Dedifferentiated amniotic fluid mesenchymal stem cell (primary cell): ENCODE measurements at regions not wholly inside any gene's neighbourhood (a gene's known extent, or its start where the extent isn't known, plus 50 kb on each side); places are given as distances from the start of the nearest gene placed in this dataset.

ENCODE experiments used
- DNase-seq: peaks from one replicate; pipeline ENCODE4 v3.0.0-alpha.2; 2016; ENCODE audit errors: extremely low spot score

- DNase-seq = no peak
These were observed 62.7 kb upstream of the MAPRE2 start for GRCh38 chr18:34978533-34978893.

- peak; percentile 90 for DNase-seq
These were observed 62.1 kb upstream of the MAPRE2 start for GRCh38 chr18:34978953-34979608.

- no peak for DNase-seq
These were observed 59.7 kb upstream of the MAPRE2 start for GRCh38 chr18:34981487-34981886.

- DNase-seq = no peak
These were observed 55.2 kb upstream of the MAPRE2 start for GRCh38 chr18:34985963-34986362.

GRCh38 chr18:34990597-34990996 lies 50.6 kb upstream of the MAPRE2 start:
- peak; percentile 61 for DNase-seq

GRCh38 chr18:34991152-34991551 lies 50.1 kb upstream of the MAPRE2 start:
- no peak for DNase-seq
